Spleen (tissue), 11 donors: ENCODE measurements at regions not wholly inside any gene's neighbourhood (a gene's known extent, or its start where the extent isn't known, plus 50 kb on each side); places are given as distances from the start of the nearest gene placed in this dataset.

Source experiments
- DNase-seq: peaks from one replicate; pipeline ENCODE4 v3.0.0-alpha.2; 2020
- H3K27ac ChIP-seq, 8 donors: fragments of 200-600 bp; sonication (generic) in 7 of 8; 1 replicate in 4 of 8; 2 replicates in 4 of 8; pipeline versions ENCODE4 v1.5.0 to v1.8.0; 2016 to 2021; ENCODE audit warnings: inconsistent platforms in 4 of 8, mild to moderate bottlenecking in 4 of 8, moderate library complexity in 1 of 8
- H3K27me3 ChIP-seq, 7 donors: fragments of 200-600 bp; sonication (generic) in 6 of 7; replicated peaks in 1 of 7; 1 replicate in 4 of 7; 2 replicates in 3 of 7; pipeline versions ENCODE4 v1.5.0 to v1.8.0; 2016 to 2021; ENCODE audit warnings: inconsistent platforms in 3 of 7, mild to moderate bottlenecking in 1 of 7
- H3K36me3 ChIP-seq, 6 donors: fragments of 200-600 bp; sonication (generic) in 5 of 6; 1 replicate in 4 of 6; 2 replicates in 2 of 6; pipeline versions ENCODE4 v1.5.0 to v1.8.0; 2016 to 2021; ENCODE audit warnings: inconsistent platforms in 2 of 6
- H3K4me1 ChIP-seq, 6 donors: fragments of 200-600 bp; sonication (generic) in 5 of 6; 1 replicate in 3 of 6; 2 replicates in 3 of 6; pipeline versions ENCODE4 v1.5.0 to v1.8.0; 2016 to 2021; ENCODE audit warnings: inconsistent platforms in 3 of 6
- H3K4me3 ChIP-seq, 8 donors: fragments of 200-600 bp; sonication (generic) in 7 of 8; 1 replicate in 4 of 8; 2 replicates in 4 of 8; pipeline versions ENCODE4 v1.5.0 to v1.8.0; 2016 to 2021; ENCODE audit warnings: inconsistent platforms in 4 of 8, mild to moderate bottlenecking in 4 of 8, moderate library complexity in 2 of 8
- H3K9me3 ChIP-seq, 8 donors: fragments of 200-600 bp; sonication (generic) in 7 of 8; 1 replicate in 4 of 8; 2 replicates in 4 of 8; pipeline versions ENCODE4 v1.5.0 to v1.8.0; 2016 to 2021; ENCODE audit warnings: inconsistent platforms in 4 of 8
- CTCF ChIP-seq, 11 experiments: fragments of 200-600 bp in 7 of 11; fragments of 450-650 bp in 4 of 11; sonication (generic) in 4 of 11; IDR thresholded peaks in 8 of 11; conservative IDR thresholded peaks in 3 of 11; 1 replicate in 7 of 11; 2 replicates in 4 of 11; pipeline versions ENCODE4 v1.4.0 to v1.8.0; 2016 to 2021; ENCODE audit warnings: antibody characterized with exemption in 11 of 11, inconsistent platforms in 4 of 11, mild to moderate bottlenecking in 1 of 11
- POLR2A ChIP-seq, 3 donors: fragments of 450-650 bp; IDR thresholded peaks; one replicate each; pipeline ENCODE4 v1.5.1; 2017; ENCODE audit warnings: antibody characterized with exemption in 3 of 3, mild to moderate bottlenecking in 1 of 3
- POLR2AphosphoS5 ChIP-seq, 3 donors: sonication (generic); formaldehyde crosslinking; IDR thresholded peaks; one replicate each; pipeline ENCODE4 v1.5.1; 2017; ENCODE audit warnings: antibody characterized with exemption in 3 of 3
- WGBS, 5 donors: extraction: QIAGEN DNeasy Blood & Tissue Kit in 3 of 5; methylation state at CpG; one replicate each; pipeline versions ENCODE4 v1.1.5 to v1.1.7; 2013 to 2018; 5-methylcytosine and 5-hydroxymethylcytosine counted together
- intact Hi-C: fragments of 100-400 bp; cut with DNase I; formaldehyde crosslinking; loops from one replicate; pipeline ENCODE4 v1.15.0; 2023; ENCODE audit warnings: low total_unique reads
- donor health status: healthy with polysubstance abuse.
- donor health status: DM: no; HTN: no; CAD: no; lungs with moderate emphysema.
- donor health status: DM: no; HTN: no; CAD: no.
- donor health status: Bipolar disorder and iron deficiency.
- donor health status: healthy.
- donor health status: DM: no; HTN: no; CAD: no.
- donor health status: DM: yes; HTN: yes; CAD: no.

GRCh38 chrY:15592957-15593356 is 1068.6 kb downstream of the NLGN4Y start:
- intact Hi-C loops: no loop called here
- no peak for DNase-seq
- Histone ChIP-seq H3K27ac (no peak overlapping the region), H3K4me3 (no peak overlapping the region), H3K4me1 (no peaks in the 10 kb centered on the region), H3K9me3 (no peaks in the 10 kb centered on the region), H3K36me3 (no peaks in the 10 kb centered on the region), H3K27me3 (no peaks in the 10 kb centered on the region)
- no peak for TF ChIP-seq POLR2A (IDR thresholded peaks at IDR 0.05)
- no peak for TF ChIP-seq POLR2AphosphoS5 (IDR thresholded peaks at IDR 0.05)
- TF ChIP-seq CTCF (IDR thresholded peaks at IDR 0.05 in 8 of 11, conservative IDR thresholded peaks at IDR 0.05 in 3 of 11): no peak
- 72 to 85% (median 75%) methylated on average over 2 of the region's 2 CpGs; no CpG with 5 or more reads in 2 of the 5 donors for WGBS, 5 donors

- no peaks in the 10 kb centered on the region for H3K4me1 ChIP-seq
- no peaks in the 10 kb centered on the region for H3K9me3 ChIP-seq
- no peaks in the 10 kb centered on the region for H3K36me3 ChIP-seq
- WGBS, 5 donors: 64 to 81% (median 72%) methylated on average over 4 of the region's 4 CpGs; no CpG with 5 or more reads in 2 of the 5 donors
- no peak for DNase-seq
- intact Hi-C loops: no loop called here
- H3K4me3 ChIP-seq: no peak overlapping the region
- TF ChIP-seq CTCF (IDR thresholded peaks at IDR 0.05 in 8 of 11, conservative IDR thresholded peaks at IDR 0.05 in 3 of 11) (no peak), POLR2AphosphoS5 (IDR thresholded peaks at IDR 0.05) (no peak), POLR2A (IDR thresholded peaks at IDR 0.05) (no peak)
- no peak overlapping the region for H3K27ac ChIP-seq
- no peaks in the 10 kb centered on the region for H3K27me3 ChIP-seq
Measured at GRCh38 chrY:15593476-15594160, 1069.3 kb downstream of the NLGN4Y start.

GRCh38 chrY:15594179-15594578 is 1069.8 kb downstream of the NLGN4Y start:
- Histone ChIP-seq H3K36me3 (no peaks in the 10 kb centered on the region), H3K27me3 (no peaks in the 10 kb centered on the region), H3K4me1 (no peaks in the 10 kb centered on the region), H3K9me3 (no peaks in the 10 kb centered on the region), H3K4me3 (no peak overlapping the region), H3K27ac (no peak overlapping the region)
- no peak for TF ChIP-seq CTCF (IDR thresholded peaks at IDR 0.05 in 8 of 11, conservative IDR thresholded peaks at IDR 0.05 in 3 of 11)
- TF ChIP-seq POLR2A (IDR thresholded peaks at IDR 0.05): no peak
- no peak for TF ChIP-seq POLR2AphosphoS5 (IDR thresholded peaks at IDR 0.05)
- WGBS, 5 donors: 47 to 64% (median 60%) methylated on average over 3 of the region's 3 CpGs; no CpG with 5 or more reads in 2 of the 5 donors
- DNase-seq: no peak
- intact Hi-C loops: no loop called here

- H3K36me3 ChIP-seq: no peaks in the 10 kb centered on the region
- H3K4me3 ChIP-seq: no peak overlapping the region
- TF ChIP-seq POLR2A (IDR thresholded peaks at IDR 0.05) (no peak), POLR2AphosphoS5 (IDR thresholded peaks at IDR 0.05) (no peak), CTCF (IDR thresholded peaks at IDR 0.05 in 8 of 11, conservative IDR thresholded peaks at IDR 0.05 in 3 of 11) (no peak)
- H3K27ac ChIP-seq: no peak overlapping the region
- no peaks in the 10 kb centered on the region for H3K27me3 ChIP-seq
- WGBS, 5 donors: 81 to 98% (median 92%) methylated on average over 3 of the region's 3 CpGs; no CpG with 5 or more reads in 2 of the 5 donors
- intact Hi-C loops: no loop called here
- H3K4me1 ChIP-seq: no peaks in the 10 kb centered on the region
- DNase-seq: no peak
- no peaks in the 10 kb centered on the region for H3K9me3 ChIP-seq
Measured at GRCh38 chrY:15600565-15600964, 1076.2 kb downstream of the NLGN4Y start.
